Activated CD4-positive, alpha-beta T cell treated with anti-CD3 and anti-CD28 coated beads, Interleukin-2, amount 50 U/mL, for 48 hours (primary cell): ENCODE measurements at regions not wholly inside any gene's neighbourhood (a gene's known extent, or its start where the extent isn't known, plus 50 kb on each side); places are given as distances from the start of the nearest gene placed in this dataset.
"Not testable (repeated sequence)": the region's sequence is repeated elsewhere in the genome, so short reads cannot be mapped to it uniquely, and the experiment has no call there.

ENCODE experiments used
- DNase-seq, 2 experiments: peaks; one replicate each; pipeline ENCODE4 v3.0.0-alpha.2; 2020

DNA sequence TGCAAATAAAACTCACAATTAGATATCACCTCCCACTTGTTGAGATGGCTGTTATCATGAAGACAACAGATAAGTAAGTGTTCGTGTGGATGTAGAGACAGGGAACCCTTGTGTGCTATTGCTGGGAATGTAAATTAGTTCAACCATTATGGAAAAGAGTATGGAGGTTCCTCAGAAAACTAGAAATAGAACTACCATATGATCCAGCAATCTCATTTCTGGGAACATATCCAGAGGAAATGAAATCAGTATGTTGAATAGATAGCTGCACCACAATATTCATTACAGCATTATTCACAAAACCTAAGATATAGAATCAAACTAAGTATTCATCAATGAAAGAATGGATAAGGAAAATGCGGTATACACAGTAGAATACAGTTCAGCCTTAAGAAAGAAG is 418.7 kb upstream of the CNTN6 start:
- no peak for DNase-seq

DNA sequence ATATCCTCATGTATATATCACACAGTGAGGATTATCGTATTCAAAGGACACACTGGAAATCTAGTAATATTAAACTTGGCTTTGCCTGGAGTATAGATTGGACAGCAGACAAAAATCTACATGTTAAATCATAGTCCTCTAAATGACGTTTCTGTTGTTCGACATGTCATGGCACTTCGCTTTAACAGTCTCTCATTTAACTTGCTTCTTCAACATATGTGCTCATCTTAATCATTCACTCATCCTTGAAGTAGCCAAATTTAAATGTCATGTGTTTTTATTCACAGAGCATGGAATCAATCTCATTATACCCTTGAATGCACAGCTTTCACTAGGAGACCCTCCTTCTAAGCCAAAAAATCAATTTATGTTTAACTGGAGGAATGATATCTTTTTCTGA is 417.0 kb upstream of the CNTN6 start:
- no peak for DNase-seq

- DNase-seq = no peak
Measured at GRCh38 chr3:683770-684169, 409.1 kb upstream of the CNTN6 start.

DNA sequence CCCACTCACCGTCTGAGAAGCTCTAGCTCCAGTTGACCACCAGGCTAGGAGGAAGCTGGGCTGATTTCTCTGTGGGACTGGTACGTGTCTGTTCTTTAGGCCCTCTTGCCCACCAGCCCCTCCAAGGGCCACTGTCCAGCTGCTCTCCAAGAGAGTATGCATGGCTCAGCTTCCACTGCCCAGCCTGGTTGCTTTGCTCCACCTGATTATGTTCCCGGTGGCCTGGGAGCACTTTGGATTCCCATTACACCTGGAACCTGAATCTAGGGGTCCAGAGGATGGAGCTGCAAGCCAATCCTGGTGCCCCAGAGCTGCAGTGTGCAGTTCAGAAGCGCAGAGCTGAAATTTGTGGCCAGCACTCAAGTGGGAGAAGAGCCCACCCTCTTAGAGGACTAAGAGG is 402.1 kb upstream of the CNTN6 start:
- no peak for DNase-seq

DNA sequence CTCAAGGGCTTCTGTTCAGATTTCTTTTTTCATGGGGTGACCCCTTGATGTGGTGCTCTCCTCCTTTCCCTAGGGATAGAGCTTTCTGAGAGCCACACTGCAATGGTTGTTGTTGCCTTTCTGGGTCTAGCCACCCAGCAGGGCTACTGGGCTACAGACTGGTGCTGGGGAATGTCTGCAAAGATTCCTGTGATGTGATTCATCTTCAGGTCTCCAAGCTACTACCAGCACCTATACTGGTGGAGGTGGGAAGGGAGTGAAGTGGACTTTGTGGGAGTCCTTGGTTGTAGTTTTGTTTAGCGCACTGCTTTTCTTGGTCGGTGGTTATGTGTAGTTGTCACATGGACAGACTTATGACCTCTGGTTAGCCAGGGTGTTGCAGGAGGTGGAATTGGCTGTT is 392.3 kb upstream of the CNTN6 start:
- no peak for DNase-seq

- no peak for DNase-seq
Measured at GRCh38 chr3:707041-707440, 385.8 kb upstream of the CNTN6 start.

DNA sequence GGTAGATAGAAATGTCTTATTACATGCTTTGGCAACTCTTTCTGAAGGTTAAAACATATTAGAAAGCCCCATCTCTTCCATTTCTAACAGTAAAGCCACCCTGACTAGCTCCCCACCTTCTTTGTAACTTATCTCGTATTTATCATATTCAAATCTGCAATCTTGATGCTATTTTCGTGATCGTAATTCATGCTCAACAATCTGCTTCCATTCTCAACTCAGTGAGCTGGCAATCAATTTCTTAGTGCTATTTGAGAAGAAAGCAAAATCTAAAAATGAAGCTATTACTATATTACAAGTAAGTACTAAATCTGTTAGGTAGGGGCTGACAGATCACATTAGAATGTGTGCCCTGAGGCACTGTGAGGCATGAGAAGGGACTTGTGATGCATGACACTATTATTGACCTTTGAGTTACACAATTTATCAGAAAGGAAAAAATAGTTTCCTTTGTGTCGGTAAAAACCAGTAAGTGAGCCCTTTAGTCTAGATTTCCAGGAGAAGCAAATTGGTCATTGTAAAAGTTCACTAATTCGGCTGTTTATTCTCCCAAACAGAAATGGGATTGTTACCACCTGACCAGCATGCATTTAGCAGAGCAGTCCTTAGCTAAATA is 379.7 kb upstream of the CNTN6 start:
- no peak for DNase-seq

GRCh38 chr3:713947-714620 is 378.7 kb upstream of the CNTN6 start:
- DNase-seq = no peak

- DNase-seq = no peak
Measured at GRCh38 chr3:721086-721485, 371.7 kb upstream of the CNTN6 start.

DNA sequence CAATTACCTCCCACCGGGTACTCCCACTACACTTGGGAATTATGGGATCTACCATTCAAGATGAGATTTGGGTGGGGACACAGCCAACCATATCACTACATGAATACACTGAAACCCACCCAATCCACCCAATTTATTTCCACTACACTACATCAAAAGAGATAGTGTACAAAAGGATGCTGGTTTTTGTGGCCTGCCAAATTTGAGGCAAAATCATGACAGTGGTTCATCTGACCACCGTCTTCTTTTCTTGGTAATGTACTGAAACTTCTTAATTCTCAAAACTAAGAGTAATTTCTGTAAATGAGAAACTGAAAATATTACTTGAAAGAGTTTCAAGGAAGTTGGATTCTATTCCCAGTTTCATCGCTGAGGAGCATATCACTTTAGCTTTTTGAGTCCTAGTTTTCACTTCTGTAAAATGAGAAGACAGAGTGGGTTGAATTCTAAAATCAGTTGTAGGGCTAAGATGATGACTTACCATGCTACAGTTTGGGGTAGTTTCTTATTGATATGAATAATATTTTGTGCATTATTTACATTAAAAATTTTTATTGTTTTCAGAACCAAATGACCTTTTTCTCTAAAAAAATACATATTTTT is 360.4 kb upstream of the CNTN6 start:
- no peak for DNase-seq

DNA sequence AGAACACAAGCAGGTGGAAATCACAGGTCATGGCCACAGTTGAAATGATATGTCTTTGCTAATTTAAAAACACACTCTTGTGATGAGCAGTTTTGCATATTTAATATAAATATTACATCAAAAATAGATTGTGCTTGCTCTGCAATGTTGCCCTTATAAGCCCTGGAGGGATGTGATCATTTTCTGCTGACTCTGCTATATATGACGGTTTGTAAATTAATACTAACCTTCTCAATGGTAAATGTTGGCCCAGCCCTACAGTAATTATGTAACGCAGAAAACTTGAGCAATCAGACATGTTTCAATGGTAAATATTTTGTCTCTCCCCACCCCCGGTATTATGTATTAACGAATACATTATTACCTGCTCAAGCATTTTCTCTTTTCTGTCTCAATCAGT is 359.5 kb upstream of the CNTN6 start:
- no peak for DNase-seq

GRCh38 chr3:757711-758110 is 335.1 kb upstream of the CNTN6 start:
- no peak for DNase-seq

- DNase-seq = no peak
Measured at GRCh38 chr3:759106-759505, 333.7 kb upstream of the CNTN6 start.

DNA sequence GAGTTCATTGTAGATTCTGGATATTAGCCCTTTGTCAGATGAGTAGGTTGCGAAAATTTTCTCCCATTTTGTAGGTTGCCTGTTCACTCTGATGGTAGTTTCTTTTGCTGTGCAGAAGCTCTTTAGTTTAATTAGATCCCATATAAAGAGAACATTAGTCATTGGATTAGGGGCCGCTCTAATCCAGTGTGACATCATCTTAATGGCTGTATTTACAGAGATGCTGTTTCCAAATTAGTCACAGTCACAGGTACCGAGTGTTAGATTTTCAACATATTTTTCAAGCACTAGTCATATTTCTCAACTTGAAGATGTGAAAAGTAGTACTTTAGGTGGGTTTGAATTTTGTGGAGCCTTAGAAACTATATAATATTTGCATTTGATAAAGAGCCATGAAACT is 319.4 kb upstream of the CNTN6 start:
- DNase-seq = not testable (repeated sequence)

GRCh38 chr3:775178-775880 is 317.5 kb upstream of the CNTN6 start:
- DNase-seq = no peak

GRCh38 chr3:780505-780904 is 312.3 kb upstream of the CNTN6 start:
- no peak for DNase-seq

- no peak for DNase-seq
Measured at GRCh38 chr3:791442-791841, 301.4 kb upstream of the CNTN6 start.

DNA sequence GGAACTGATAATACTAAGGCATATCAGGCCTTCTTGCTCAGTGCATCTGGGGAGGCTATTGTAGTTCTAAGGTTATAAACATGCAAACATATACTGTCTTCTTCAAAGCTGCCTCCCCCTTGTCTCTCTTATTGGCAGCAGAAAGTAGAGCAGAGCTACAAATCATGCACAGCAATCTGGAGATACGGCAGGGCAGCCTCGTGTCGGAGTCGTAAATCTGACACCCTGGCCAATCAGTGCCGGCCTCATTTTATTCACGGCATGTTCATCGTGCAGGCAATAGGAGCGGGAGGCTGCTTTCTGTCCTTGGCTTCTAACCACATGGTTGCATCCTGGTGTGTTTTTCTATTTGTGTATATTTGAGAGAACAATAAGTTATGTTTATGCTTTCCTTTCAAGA is 300.2 kb upstream of the CNTN6 start:
- no peak for DNase-seq

DNA sequence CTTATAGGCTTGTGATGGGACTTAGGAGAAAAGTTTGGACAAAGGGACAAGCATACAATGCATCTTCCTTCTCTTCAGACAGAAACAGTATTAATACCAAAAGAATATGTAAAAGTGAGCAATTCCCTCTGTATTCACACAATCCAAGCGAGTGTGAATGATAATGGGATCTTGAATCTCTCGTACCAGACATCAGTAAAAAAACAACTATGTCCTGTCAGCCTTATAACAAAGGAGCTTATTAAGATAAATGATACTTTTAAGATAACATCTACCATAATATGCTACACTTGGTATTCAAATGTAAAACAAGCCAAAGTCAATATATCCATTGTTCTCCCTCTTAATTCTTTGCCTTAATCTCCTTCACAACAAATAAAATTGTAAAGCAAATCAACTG is 288.6 kb upstream of the CNTN6 start:
- no peak for DNase-seq

- no peak for DNase-seq
Measured at GRCh38 chr3:805326-805725, 287.5 kb upstream of the CNTN6 start.

DNA sequence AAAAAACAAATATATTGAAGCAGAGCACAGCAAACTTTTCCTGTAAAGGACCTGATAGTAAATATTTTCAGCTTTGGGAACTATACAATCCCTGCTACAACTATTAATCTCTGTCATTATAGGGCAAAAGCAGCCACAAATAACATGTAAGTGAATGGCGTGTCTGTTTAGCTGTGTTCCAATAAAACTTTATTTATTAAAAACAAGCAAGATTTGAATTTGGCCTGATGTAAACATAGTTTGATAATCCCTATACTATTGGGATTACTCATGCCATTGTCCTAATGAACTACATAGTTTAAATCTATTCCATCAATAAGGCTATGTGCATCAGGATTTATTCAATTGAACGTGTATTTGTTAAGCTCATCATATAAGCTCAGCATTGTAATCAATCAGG is 286.8 kb upstream of the CNTN6 start:
- DNase-seq = no peak

DNA sequence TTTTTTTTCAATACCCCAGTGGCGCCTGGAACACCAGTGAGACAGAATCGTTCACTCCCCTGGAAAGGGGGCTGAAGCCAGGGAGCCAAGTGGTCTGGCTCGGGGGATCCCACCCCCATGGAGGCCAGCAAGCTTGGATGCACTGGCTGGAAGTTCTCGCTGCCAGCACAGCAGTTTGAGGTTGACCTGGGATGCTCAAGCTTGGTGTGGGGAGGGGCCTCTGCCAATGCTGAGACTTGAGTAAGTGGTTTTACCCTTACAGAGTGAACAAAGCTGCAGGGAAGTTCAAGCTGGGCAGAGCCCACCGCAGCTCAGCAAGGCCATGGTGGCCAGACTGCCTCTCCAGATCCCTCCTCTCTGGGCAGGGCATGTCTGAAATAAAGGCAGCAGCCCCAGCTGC is 276.2 kb upstream of the CNTN6 start:
- DNase-seq = no peak

- no peak for DNase-seq
Measured at GRCh38 chr3:834679-835078, 258.1 kb upstream of the CNTN6 start.

- DNase-seq = no peak
Measured at GRCh38 chr3:835096-835495, 257.7 kb upstream of the CNTN6 start.
